ENCODE measurements at regions not wholly inside any gene's neighbourhood (a gene's known extent, or its start where the extent isn't known, plus 50 kb on each side); places are given as distances from the start of the nearest gene placed in this dataset.

DNA sequence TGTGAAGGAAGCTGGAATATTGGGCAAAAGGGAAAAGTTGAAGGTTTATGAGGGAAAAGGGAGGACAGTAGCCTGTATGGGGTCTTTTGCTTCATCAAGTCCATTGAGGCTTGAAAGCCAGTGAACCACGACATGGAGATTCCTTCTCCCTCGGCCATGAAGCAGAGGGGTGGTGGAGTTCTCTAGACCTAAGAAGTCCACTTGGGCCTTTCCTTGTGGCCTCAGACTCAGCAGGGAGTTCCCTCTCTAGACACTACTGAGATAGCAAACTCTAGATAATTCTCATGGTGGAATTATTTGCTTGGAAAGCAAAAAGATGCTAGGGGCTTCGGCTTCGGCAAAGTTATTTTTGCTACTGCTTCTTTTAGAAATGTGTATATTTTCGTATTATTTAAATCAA is 78.5 kb downstream of the FOXD1 start:
- TF ChIP-seq CTCF (IDR thresholded peaks at IDR 0.05) (no peak), POLR2A (IDR thresholded peaks at IDR 0.05) (no peak)

All from Peyer's patch (tissue), 4 donors.